DND-41 (cell line): ENCODE measurements at regions not wholly inside any gene's neighbourhood (a gene's known extent, or its start where the extent isn't known, plus 50 kb on each side); places are given as distances from the start of the nearest gene placed in this dataset.

Experiments
- ATAC-seq: fragments of 200-7000 bp; cut with Tn5 transposase; 3 replicates; pipeline ENCODE4 v1.9.1; 2021; ENCODE audit warnings: low read depth; ENCODE audit not compliant: insufficient read depth
- DNase-seq: peaks from one replicate; pipeline ENCODE4 v3.0.0-alpha.2; 2020
- H2AFZ ChIP-seq: 2 replicates; pipeline ENCODE4 v1.6.0; 2012; ENCODE audit warnings: low read depth, low read length
- H3K27ac ChIP-seq: 2 replicates; pipeline ENCODE4 v1.5.1; 2012; ENCODE audit warnings: low read length, inconsistent platforms
- H3K27me3 ChIP-seq: fragments of 200-600 bp; sonication (generic); 2 replicates; pipeline ENCODE4 v1.6.0; 2012; ENCODE audit warnings: low read length, mild to moderate bottlenecking, inconsistent platforms; ENCODE audit not compliant: insufficient read depth, poor library complexity
- H3K36me3 ChIP-seq: 2 replicates; pipeline ENCODE4 v1.5.1; 2012; ENCODE audit warnings: low read length, inconsistent platforms; ENCODE audit not compliant: insufficient read depth
- H3K4me1 ChIP-seq: 2 replicates; pipeline ENCODE4 v1.5.1; 2012; ENCODE audit warnings: mild to moderate bottlenecking, low read length; ENCODE audit not compliant: insufficient read depth
- H3K4me2 ChIP-seq: 2 replicates; pipeline ENCODE4 v1.6.0; 2012; ENCODE audit warnings: mild to moderate bottlenecking, moderate library complexity, low read length, inconsistent platforms; ENCODE audit not compliant: insufficient read depth
- H3K4me3 ChIP-seq, 2 experiments: fragments of 200-600 bp in 1 of 2; shearing (Covaris generic) in 1 of 2; 2 replicates each; pipeline ENCODE4 v1.5.1; 2012 to 2016; ENCODE audit warnings: inconsistent platforms in 2 of 2, low read length in 2 of 2, mild to moderate bottlenecking in 2 of 2, low read depth in 1 of 2, moderate library complexity in 1 of 2
- H3K79me2 ChIP-seq: 2 replicates; pipeline ENCODE4 v1.6.0; 2012; ENCODE audit warnings: low read length, inconsistent platforms; ENCODE audit not compliant: insufficient read depth
- H3K9ac ChIP-seq: 2 replicates; pipeline ENCODE4 v1.6.0; 2012; ENCODE audit warnings: low read depth, mild to moderate bottlenecking, inconsistent platforms, low read length, moderate library complexity
- H3K9me3 ChIP-seq: 2 replicates; pipeline ENCODE4 v1.5.1; 2012; ENCODE audit warnings: low read length, moderate library complexity, mild to moderate bottlenecking, inconsistent platforms; ENCODE audit not compliant: insufficient read depth, severe bottlenecking
- H4K20me1 ChIP-seq: 2 replicates; pipeline ENCODE4 v1.6.0; 2012; ENCODE audit warnings: low read length; ENCODE audit not compliant: insufficient read depth
- CTCF ChIP-seq: IDR thresholded peaks from 2 replicates; pipeline ENCODE4 v1.5.1; 2012; ENCODE audit warnings: borderline replicate concordance, low read length, moderate library complexity, mild to moderate bottlenecking; ENCODE audit not compliant: poor library complexity, severe bottlenecking; ENCODE audit errors: extremely low read depth
- EZH2 ChIP-seq: IDR thresholded peaks from 3 replicates; pipeline ENCODE4 v1.6.1; 2012; ENCODE audit warnings: borderline replicate concordance, low read depth, mild to moderate bottlenecking, moderate library complexity, low read length, inconsistent platforms; ENCODE audit not compliant: severe bottlenecking

GRCh38 chr7:46229409-46229808 is 308.3 kb upstream of the IGFBP3 start:
- Histone ChIP-seq H3K36me3 (no peaks in the 10 kb centered on the region), H3K4me1 (no peaks in the 10 kb centered on the region), H3K27ac (no peak overlapping the region), H3K4me2 (no peak overlapping the region), H2AFZ (no peak overlapping the region), H3K79me2 (no peaks in the 10 kb centered on the region), H3K27me3 (no peaks in the 10 kb centered on the region), H3K4me3 (no peak overlapping the region), H3K9me3 (no peaks in the 10 kb centered on the region), H3K9ac (no peak overlapping the region), H4K20me1 (no peaks in the 10 kb centered on the region)
- no peak for ATAC-seq
- DNase-seq: no peak
- TF ChIP-seq EZH2 (no peak), CTCF (no peak)

DNA sequence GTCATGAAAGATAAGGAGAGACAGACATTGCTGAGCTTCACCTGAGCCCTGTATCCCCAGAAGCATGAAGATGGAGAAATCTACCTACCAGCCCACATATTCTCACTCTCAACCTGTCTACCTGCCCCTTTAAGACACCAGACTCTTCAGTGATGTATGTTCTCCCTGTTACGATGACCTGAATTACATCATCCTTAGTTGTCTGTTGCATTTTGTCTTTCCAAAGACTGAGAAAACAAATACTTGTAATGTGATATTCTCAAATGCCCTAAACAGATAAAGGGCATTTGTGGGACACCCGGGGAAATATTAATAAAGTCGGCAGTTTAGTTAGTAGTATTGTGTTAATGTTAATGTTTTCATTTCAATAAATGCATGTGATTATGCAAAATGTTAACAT is 305.8 kb upstream of the IGFBP3 start:
- no peak for ATAC-seq
- Histone ChIP-seq H3K27me3 (no peaks in the 10 kb centered on the region), H3K9ac (no peak overlapping the region), H3K27ac (no peak overlapping the region), H3K4me2 (no peak overlapping the region), H3K4me1 (no peaks in the 10 kb centered on the region), H4K20me1 (no peaks in the 10 kb centered on the region), H3K9me3 (no peaks in the 10 kb centered on the region), H3K79me2 (no peaks in the 10 kb centered on the region), H3K36me3 (no peaks in the 10 kb centered on the region), H2AFZ (no peak overlapping the region), H3K4me3 (no peak overlapping the region)
- no peak for DNase-seq
- TF ChIP-seq CTCF: no peak
- no peak for TF ChIP-seq EZH2

- TF ChIP-seq CTCF: no peak
- no peak for TF ChIP-seq EZH2
- Histone ChIP-seq H3K9me3 (no peaks in the 10 kb centered on the region), H3K9ac (no peak overlapping the region), H3K4me1 (no peaks in the 10 kb centered on the region), H3K4me3 (no peak overlapping the region), H3K79me2 (no peaks in the 10 kb centered on the region), H2AFZ (no peak overlapping the region), H3K4me2 (no peak overlapping the region), H3K27me3 (no peaks in the 10 kb centered on the region), H4K20me1 (no peaks in the 10 kb centered on the region), H3K27ac (no peak overlapping the region), H3K36me3 (no peaks in the 10 kb centered on the region)
- no peak for ATAC-seq
- no peak for DNase-seq
Measured at GRCh38 chr7:46224363-46224762, 303.3 kb upstream of the IGFBP3 start.

- H3K27me3 ChIP-seq: no peaks in the 10 kb centered on the region
- no peaks in the 10 kb centered on the region for H3K79me2 ChIP-seq
- no peak overlapping the region for H3K4me2 ChIP-seq
- no peak for ATAC-seq
- H2AFZ ChIP-seq: no peak overlapping the region
- no peak for DNase-seq
- no peaks in the 10 kb centered on the region for H4K20me1 ChIP-seq
- no peaks in the 10 kb centered on the region for H3K9me3 ChIP-seq
- H3K27ac ChIP-seq: no peak overlapping the region
- TF ChIP-seq CTCF (no peak), EZH2 (no peak)
- H3K36me3 ChIP-seq: no peaks in the 10 kb centered on the region
- H3K4me1 ChIP-seq: no peaks in the 10 kb centered on the region
- no peak overlapping the region for H3K9ac ChIP-seq
- no peak overlapping the region for H3K4me3 ChIP-seq
Measured at GRCh38 chr7:46220066-46220630, 299.1 kb upstream of the IGFBP3 start.
